ENCODE measurements at regions not wholly inside any gene's neighbourhood (a gene's known extent, or its start where the extent isn't known, plus 50 kb on each side); places are given as distances from the start of the nearest gene placed in this dataset.

GRCh38 chr6:131367206-131367873, 205.7 kb upstream of the ARG1 start:
- Histone ChIP-seq H3K4me3 (ENCODE audit: low read length) (no peak overlapping the region), H3K27ac (ENCODE audit: low read depth, low read length) (no peak overlapping the region), H3K4me1 (ENCODE audit: control insufficient read depth, insufficient read depth, low read length) (no peaks in the 10 kb centered on the region), H3K27me3 (ENCODE audit: control insufficient read depth, insufficient read depth, low read length) (no peaks in the 10 kb centered on the region), H3K9ac (ENCODE audit: low read length) (no peak overlapping the region), H3K36me3 (ENCODE audit: control insufficient read depth, insufficient read depth, low read length) (no peaks in the 10 kb centered on the region)

- Histone ChIP-seq H3K9ac (ENCODE audit: low read length) (no peak overlapping the region), H3K27ac (ENCODE audit: low read depth, low read length) (no peak overlapping the region), H3K27me3 (ENCODE audit: control insufficient read depth, insufficient read depth, low read length) (no peaks in the 10 kb centered on the region), H3K4me1 (ENCODE audit: control insufficient read depth, insufficient read depth, low read length) (no peaks in the 10 kb centered on the region), H3K36me3 (ENCODE audit: control insufficient read depth, insufficient read depth, low read length) (no peaks in the 10 kb centered on the region), H3K4me3 (ENCODE audit: low read length) (no peak overlapping the region)
Observed at GRCh38 chr6:131368198-131368911, 204.7 kb upstream of the ARG1 start.

- Histone ChIP-seq H3K9ac (ENCODE audit: low read length) (no peak overlapping the region), H3K27me3 (ENCODE audit: control insufficient read depth, insufficient read depth, low read length) (no peaks in the 10 kb centered on the region), H3K4me3 (ENCODE audit: low read length) (no peak overlapping the region), H3K27ac (ENCODE audit: low read depth, low read length) (no peak overlapping the region), H3K36me3 (ENCODE audit: control insufficient read depth, insufficient read depth, low read length) (no peaks in the 10 kb centered on the region), H3K4me1 (ENCODE audit: control insufficient read depth, insufficient read depth, low read length) (no peaks in the 10 kb centered on the region)
Observed at GRCh38 chr6:131372535-131372934, 200.5 kb upstream of the ARG1 start.

- Histone ChIP-seq H3K9ac (ENCODE audit: low read length) (no peak overlapping the region), H3K27me3 (ENCODE audit: control insufficient read depth, insufficient read depth, low read length) (no peaks in the 10 kb centered on the region), H3K36me3 (ENCODE audit: control insufficient read depth, insufficient read depth, low read length) (no peaks in the 10 kb centered on the region), H3K4me3 (ENCODE audit: low read length) (no peak overlapping the region), H3K27ac (ENCODE audit: low read depth, low read length) (no peak overlapping the region), H3K4me1 (ENCODE audit: control insufficient read depth, insufficient read depth, low read length) (no peaks in the 10 kb centered on the region)
Observed at GRCh38 chr6:131377112-131377705, 195.8 kb upstream of the ARG1 start.

GRCh38 chr6:131378874-131379273, 194.2 kb upstream of the ARG1 start:
- no peaks in the 10 kb centered on the region for H3K36me3 ChIP-seq (ENCODE audit: control insufficient read depth, insufficient read depth, low read length)
- H3K4me3 ChIP-seq (ENCODE audit: low read length) = no peak overlapping the region
- no peak overlapping the region for H3K27ac ChIP-seq (ENCODE audit: low read depth, low read length)
- H3K27me3 ChIP-seq (ENCODE audit: control insufficient read depth, insufficient read depth, low read length) = no peaks in the 10 kb centered on the region
- no peak overlapping the region for H3K9ac ChIP-seq (ENCODE audit: low read length)
- no peaks in the 10 kb centered on the region for H3K4me1 ChIP-seq (ENCODE audit: control insufficient read depth, insufficient read depth, low read length)

GRCh38 chr6:131379948-131380347, 193.1 kb upstream of the ARG1 start:
- no peak overlapping the region for H3K4me3 ChIP-seq (ENCODE audit: low read length)
- H3K27me3 ChIP-seq (ENCODE audit: control insufficient read depth, insufficient read depth, low read length) = no peaks in the 10 kb centered on the region
- H3K9ac ChIP-seq (ENCODE audit: low read length) = no peak overlapping the region
- H3K27ac ChIP-seq (ENCODE audit: low read depth, low read length) = no peak overlapping the region
- H3K36me3 ChIP-seq (ENCODE audit: control insufficient read depth, insufficient read depth, low read length) = no peaks in the 10 kb centered on the region
- no peaks in the 10 kb centered on the region for H3K4me1 ChIP-seq (ENCODE audit: control insufficient read depth, insufficient read depth, low read length)

- no peaks in the 10 kb centered on the region for H3K27me3 ChIP-seq (ENCODE audit: control insufficient read depth, insufficient read depth, low read length)
- peak overlapping the region; percentile 7 for H3K27ac ChIP-seq (ENCODE audit: low read depth, low read length)
- H3K4me3 ChIP-seq (ENCODE audit: low read length) = no peak overlapping the region
- H3K9ac ChIP-seq (ENCODE audit: low read length) = no peak overlapping the region
- H3K4me1 ChIP-seq (ENCODE audit: control insufficient read depth, insufficient read depth, low read length) = no peaks in the 10 kb centered on the region
- H3K36me3 ChIP-seq (ENCODE audit: control insufficient read depth, insufficient read depth, low read length) = no peaks in the 10 kb centered on the region
Observed at GRCh38 chr6:131381052-131381708, 191.8 kb upstream of the ARG1 start.

GRCh38 chr6:131381709-131382093, 191.3 kb upstream of the ARG1 start:
- Histone ChIP-seq H3K4me1 (ENCODE audit: control insufficient read depth, insufficient read depth, low read length) (no peaks in the 10 kb centered on the region), H3K27ac (ENCODE audit: low read depth, low read length) (peak overlapping the region; percentile 7), H3K36me3 (ENCODE audit: control insufficient read depth, insufficient read depth, low read length) (no peaks in the 10 kb centered on the region), H3K9ac (ENCODE audit: low read length) (no peak overlapping the region), H3K27me3 (ENCODE audit: control insufficient read depth, insufficient read depth, low read length) (no peaks in the 10 kb centered on the region), H3K4me3 (ENCODE audit: low read length) (no peak overlapping the region)

GRCh38 chr6:131382631-131383030, 190.4 kb upstream of the ARG1 start:
- Histone ChIP-seq H3K4me1 (ENCODE audit: control insufficient read depth, insufficient read depth, low read length) (no peaks in the 10 kb centered on the region), H3K9ac (ENCODE audit: low read length) (no peak overlapping the region), H3K4me3 (ENCODE audit: low read length) (no peak overlapping the region), H3K36me3 (ENCODE audit: control insufficient read depth, insufficient read depth, low read length) (no peaks in the 10 kb centered on the region), H3K27ac (ENCODE audit: low read depth, low read length) (no peak overlapping the region), H3K27me3 (ENCODE audit: control insufficient read depth, insufficient read depth, low read length) (no peaks in the 10 kb centered on the region)

- no peaks in the 10 kb centered on the region for H3K4me1 ChIP-seq (ENCODE audit: control insufficient read depth, insufficient read depth, low read length)
- H3K36me3 ChIP-seq (ENCODE audit: control insufficient read depth, insufficient read depth, low read length) = no peaks in the 10 kb centered on the region
- H3K27me3 ChIP-seq (ENCODE audit: control insufficient read depth, insufficient read depth, low read length) = no peaks in the 10 kb centered on the region
- H3K9ac ChIP-seq (ENCODE audit: low read length) = no peak overlapping the region
- no peak overlapping the region for H3K4me3 ChIP-seq (ENCODE audit: low read length)
- H3K27ac ChIP-seq (ENCODE audit: low read depth, low read length) = no peak overlapping the region
Observed at GRCh38 chr6:131383421-131384411, 189.3 kb upstream of the ARG1 start.

GRCh38 chr6:131387562-131388447, 185.2 kb upstream of the ARG1 start:
- Histone ChIP-seq H3K27ac (ENCODE audit: low read depth, low read length) (no peak overlapping the region), H3K36me3 (ENCODE audit: control insufficient read depth, insufficient read depth, low read length) (no peaks in the 10 kb centered on the region), H3K4me1 (ENCODE audit: control insufficient read depth, insufficient read depth, low read length) (no peaks in the 10 kb centered on the region), H3K9ac (ENCODE audit: low read length) (no peak overlapping the region), H3K27me3 (ENCODE audit: control insufficient read depth, insufficient read depth, low read length) (no peaks in the 10 kb centered on the region), H3K4me3 (ENCODE audit: low read length) (no peak overlapping the region)

Measured in rectal smooth muscle tissue (tissue), 1 donor.